Femur (tissue), 1 donor: ENCODE measurements at regions not wholly inside any gene's neighbourhood (a gene's known extent, or its start where the extent isn't known, plus 50 kb on each side); places are given as distances from the start of the nearest gene placed in this dataset.

Source experiments
- DNase-seq: peaks from one replicate; pipeline ENCODE4 v3.0.0-alpha.2; 2017

GRCh38 chr4:46196086-46196485 is 72.2 kb upstream of the GABRG1 start:
- peak; percentile 34 for DNase-seq

GRCh38 chr4:46185766-46186165 is 61.9 kb upstream of the GABRG1 start:
- DNase-seq: no peak

- DNase-seq: no peak
Observed at GRCh38 chr4:46179356-46179755, 55.5 kb upstream of the GABRG1 start.
